SU-DHL-6 (cell line): ENCODE measurements at regions not wholly inside any gene's neighbourhood (a gene's known extent, or its start where the extent isn't known, plus 50 kb on each side); places are given as distances from the start of the nearest gene placed in this dataset.

Experiments
- CTCF ChIP-seq: fragments of 200-600 bp; sonication (generic); IDR thresholded peaks from one replicate; pipeline ENCODE4 v1.5.1; 2017; ENCODE audit warnings: antibody characterized with exemption, mild to moderate bottlenecking, low read length, moderate library complexity; ENCODE audit not compliant: insufficient read depth, poor library complexity, severe bottlenecking
- EZH2phosphoT487 ChIP-seq: fragments of 200-600 bp; sonication (generic), shearing (Covaris generic); conservative IDR thresholded peaks from 2 replicates; pipeline ENCODE4 v1.6.1; 2018; ENCODE audit warnings: mild to moderate bottlenecking, antibody characterized with exemption, low read length, moderate library complexity, mixed read lengths

- no peak for TF ChIP-seq CTCF
- TF ChIP-seq EZH2phosphoT487, result no peak
Observed at GRCh38 chr2:19287324-19287723, 71.1 kb downstream of the OSR1 start.
